IPS DF 4.7 (cell line): ENCODE measurements at regions not wholly inside any gene's neighbourhood (a gene's known extent, or its start where the extent isn't known, plus 50 kb on each side); places are given as distances from the start of the nearest gene placed in this dataset.

Experiments
- DNase-seq: peaks from one replicate; pipeline ENCODE4 v3.0.0-alpha.2; 2013; ENCODE audit warnings: low spot score; ENCODE audit errors: extremely low read depth

DNA sequence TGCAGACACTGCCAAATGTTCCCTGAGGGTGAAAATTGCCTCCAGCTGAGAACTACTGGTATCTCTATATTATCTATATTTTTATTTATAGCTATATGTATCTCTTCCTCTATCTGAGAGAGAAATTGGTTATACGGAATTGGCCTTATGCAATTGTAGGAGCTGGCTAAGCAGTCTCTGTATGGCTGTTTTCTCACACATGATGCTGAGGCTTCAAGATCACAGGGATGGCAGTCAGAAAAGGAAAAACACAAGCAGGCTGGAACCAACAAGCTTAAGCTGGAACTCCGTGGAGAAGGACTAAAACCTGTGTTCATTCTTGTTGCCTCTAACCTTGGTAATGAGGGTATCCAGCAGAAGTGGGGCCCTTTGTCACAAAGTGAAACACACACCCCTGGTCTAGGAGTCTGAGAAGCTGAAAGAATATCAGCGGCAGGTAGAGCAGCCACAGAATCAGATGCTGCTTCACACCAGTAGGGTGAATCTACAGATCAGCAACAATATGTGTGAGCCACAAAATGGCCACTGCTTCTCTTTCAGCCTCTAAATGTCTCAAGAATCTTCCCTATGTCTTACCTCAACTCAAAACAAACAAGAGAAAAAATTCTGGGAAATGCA lies 166.5 kb upstream of the PPP1R2C start:
- DNase-seq, result no peak

DNA sequence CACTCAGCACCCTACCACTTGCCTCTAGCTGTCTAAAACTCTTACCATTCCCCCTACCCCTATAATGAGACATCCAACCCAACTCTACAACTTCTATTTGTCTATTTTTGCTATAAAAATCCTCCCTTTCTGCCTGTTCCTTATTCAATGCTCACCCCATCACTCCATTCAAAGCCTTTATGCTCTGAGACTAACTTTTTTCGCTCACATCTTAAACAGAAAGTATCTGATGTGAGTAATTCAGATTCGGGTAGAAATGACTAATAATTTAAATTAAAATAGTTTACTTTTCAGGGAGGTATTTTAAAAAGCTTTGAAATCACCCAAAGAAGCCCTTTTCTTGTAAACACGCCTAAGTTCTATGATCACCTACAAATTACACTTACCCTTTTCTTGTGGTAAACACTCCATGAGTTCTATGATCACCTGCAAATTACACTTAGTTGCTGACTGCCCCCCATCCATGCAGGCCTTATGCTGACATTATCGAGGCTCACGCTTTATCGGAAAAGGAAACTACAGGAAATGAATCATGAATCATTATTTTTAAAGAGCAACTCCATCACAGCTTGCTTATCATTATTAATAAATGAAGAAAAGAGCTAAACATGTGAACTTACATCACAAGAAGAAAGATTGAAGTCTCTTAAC lies 168.7 kb upstream of the PPP1R2C start:
- DNase-seq, result no peak

DNA sequence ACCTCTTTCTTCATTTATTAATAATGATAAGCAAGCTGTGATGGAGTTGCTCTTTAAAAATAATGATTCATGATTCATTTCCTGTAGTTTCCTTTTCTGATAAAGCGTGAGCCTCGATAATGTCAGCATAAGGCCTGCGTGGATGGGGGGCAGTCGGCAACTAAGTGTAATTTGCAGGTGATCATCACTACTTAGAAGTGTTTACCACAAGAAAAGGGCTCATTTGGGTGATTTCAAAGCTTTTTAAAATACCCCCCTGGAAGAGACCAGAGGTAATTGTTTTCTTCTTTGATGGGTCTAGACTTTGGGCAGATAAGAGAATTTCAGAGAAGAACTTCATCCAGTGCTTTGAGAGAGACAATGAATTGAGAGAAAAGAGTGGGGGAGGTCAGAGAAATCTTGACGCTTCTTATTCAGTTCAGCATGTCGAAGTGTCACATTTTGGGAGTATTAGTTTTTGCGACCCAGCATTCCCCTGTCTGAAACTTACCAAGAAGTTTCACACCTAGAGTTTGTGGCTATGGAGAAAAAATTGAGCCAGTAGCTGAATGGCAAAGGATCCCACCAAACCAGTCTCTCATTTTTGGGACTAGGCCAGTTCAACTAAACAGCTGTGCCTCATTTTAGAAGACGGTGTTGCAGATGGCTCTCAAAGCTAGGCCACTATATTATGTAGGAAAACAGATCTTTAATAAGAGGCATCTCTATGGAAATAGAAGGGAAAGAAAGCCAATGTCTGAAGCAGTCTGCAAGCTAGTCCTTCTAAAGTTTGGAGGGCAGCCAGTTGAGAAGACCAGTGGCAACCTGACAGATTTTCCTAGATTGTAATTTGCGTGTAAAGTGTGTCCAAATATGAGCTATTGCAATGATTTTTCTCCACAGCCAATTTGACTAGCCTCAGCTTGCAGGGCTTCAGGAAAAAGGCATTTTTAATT lies 171.0 kb upstream of the PPP1R2C start:
- DNase-seq, result no peak

DNA sequence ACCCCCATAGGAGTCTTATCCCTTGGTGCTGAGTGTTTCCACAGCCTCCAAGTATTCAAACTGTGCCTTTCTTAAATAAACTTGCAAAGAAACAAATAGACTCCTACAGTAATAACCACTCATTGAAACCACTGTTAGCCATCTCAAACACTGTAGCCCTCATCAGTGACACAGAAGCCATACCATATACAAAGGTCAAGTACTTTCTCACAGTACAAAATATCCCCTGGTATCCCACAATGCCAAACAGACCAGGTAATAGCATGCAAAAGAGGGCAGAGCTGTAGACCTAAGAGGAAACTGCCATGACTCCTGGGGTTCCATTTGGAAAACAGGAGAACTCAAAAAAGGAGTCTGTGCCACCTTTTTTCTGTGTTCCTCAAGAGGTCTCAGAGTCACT lies 173.8 kb upstream of the PPP1R2C start:
- no peak for DNase-seq

DNA sequence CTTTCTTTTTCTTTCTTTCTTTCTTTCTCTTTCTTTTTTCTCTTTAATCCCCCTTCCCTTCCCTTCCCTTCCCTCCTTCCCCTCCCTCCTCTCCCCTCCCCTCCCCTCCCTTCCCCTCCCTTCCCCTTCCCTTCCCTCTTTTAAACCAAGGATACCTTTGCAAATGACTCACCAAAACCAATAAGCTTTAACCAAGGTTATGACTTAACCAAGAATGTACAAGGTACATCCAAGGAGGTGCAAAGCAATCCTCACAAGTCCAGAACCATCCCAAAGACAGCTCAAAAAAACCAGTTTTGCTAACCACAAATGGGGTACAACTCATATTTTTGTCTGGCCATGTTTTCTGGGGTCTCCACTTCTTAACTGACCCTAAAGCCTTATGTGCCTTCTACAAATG lies 174.7 kb upstream of the PPP1R2C start:
- DNase-seq, result no peak

DNA sequence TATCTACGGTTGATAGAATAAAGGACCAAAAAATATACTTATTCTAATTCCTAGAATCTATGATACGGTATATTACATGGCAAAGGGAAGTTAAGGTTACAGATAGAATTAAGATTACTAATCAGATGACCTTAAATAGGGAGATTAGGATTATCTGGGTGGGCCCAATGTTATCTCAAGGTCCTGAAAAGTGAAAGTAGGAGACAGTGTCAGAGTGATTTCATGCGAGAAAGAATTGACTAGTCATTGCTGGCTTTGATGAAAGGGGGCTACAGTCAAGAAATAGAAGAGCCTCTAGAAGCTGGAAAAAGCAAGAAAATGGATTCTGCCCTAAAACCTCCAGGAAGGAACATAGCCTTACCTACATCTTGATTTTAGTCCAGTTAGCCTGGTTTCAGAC lies 176.9 kb upstream of the PPP1R2C start:
- DNase-seq, result no peak

DNA sequence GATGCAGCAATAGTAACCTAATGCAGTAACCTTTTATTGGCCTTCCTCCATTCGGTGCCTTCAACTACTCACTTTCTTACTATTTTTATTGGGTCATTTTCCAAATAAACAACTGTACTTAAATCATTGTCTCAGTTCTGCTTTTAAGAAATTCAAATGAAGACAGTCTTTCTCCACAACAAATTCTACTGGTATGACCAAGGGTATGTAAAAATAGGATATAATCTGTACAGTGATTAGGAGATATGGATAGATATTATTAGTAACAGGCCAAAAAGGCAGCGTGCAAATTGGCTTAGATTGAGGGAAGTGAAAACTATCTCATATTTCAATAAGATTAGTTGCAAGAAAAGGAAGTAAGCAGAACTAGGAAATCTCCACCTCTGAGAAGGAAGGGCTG lies 177.4 kb upstream of the PPP1R2C start:
- no peak for DNase-seq

DNA sequence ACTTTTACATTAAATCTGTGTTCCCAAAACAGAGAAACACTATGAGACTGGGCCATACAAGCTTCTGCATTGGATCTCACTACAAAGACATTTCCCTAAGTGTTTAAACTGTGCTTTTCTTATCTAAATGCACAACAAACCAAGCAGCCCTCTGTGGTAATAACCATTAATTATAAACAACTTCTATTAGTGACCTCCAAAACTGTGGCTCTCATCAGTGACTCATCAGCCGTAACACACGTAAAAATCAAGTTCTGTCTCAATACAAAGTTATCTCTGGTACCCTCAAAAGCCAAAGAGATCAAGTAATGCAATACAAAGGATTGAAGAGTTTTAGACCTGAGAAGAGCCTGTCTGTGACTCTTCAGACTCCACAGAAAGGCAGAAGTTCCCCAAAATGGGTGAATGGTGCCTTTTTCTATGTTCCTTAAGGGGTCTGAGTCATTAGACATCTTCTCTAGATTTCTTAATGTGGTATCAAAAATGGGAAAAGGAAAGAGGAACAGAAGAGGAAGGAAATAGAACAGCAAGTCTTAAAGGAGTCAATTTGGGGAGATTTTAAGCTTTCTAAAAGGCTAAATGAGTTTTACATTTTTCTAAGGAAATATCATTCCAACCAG lies 189.8 kb upstream of the PPP1R2C start:
- no peak for DNase-seq

DNA sequence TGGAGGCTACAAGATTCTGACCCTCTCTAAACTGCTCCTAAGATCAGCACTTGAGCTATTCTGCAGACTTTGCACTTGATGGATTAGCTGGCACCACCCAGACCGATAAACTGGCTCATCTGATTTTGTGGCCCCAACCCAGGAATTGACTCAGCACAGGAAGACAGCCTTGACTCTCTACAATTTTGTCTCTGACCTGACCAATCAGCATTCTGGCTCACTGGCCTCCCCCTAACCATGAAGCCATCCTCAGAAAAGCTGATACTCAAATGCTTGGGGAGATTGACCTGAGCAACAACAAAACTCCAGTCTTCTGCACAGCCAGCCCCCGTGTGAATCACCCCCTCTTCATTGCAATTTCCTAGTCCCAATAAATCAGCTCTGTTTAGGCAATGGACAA lies 195.4 kb upstream of the PPP1R2C start:
- no peak for DNase-seq

DNA sequence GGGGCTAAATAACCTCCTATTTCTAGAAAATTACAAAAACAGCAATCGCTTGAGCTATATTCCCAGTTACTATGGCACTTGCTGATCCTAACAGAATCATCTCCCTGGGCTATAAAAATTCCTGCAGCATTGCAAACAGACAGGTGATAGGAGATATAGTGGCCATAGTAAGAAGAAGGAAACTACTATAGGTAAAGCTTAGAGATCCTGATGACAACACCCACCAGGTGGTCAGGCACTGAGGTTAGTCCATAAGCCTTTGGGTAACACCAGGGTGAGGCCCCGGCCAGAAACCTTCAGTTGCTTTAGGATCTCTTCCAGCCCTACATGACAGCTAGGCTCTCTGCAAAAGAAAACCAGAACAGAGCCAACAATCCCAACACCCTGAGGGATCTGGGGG lies 197.9 kb upstream of the PPP1R2C start:
- DNase-seq, result no peak

DNA sequence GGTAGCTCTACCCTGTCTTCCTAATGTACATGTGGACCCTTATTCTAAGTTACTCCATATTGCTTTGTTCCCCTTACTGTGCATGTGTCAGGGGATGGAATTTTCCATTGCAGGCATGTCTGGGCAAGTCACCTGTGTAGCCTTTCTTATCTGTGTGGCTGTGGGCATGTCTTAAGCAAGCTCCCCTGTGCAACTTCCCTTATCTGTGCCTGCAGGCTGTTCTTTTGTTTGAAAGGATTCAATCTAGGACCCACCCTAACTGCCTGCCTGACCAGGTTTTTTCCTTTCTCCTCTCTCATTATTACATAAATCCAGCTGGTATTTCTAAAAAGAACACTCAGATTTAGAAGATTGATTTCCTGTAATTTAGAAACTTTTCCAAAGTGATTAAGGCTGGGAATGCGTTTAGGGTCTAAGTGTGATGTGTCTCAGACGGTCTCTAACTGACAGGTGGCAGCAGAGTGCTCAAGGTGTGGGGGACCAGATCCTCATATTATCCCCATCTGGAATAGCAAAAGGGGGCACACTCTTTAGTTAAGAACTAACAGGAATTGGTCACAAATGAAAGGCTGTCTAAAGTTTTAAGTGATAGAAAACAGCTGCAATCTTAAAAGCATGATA lies 198.9 kb upstream of the PPP1R2C start:
- DNase-seq, result no peak

DNA sequence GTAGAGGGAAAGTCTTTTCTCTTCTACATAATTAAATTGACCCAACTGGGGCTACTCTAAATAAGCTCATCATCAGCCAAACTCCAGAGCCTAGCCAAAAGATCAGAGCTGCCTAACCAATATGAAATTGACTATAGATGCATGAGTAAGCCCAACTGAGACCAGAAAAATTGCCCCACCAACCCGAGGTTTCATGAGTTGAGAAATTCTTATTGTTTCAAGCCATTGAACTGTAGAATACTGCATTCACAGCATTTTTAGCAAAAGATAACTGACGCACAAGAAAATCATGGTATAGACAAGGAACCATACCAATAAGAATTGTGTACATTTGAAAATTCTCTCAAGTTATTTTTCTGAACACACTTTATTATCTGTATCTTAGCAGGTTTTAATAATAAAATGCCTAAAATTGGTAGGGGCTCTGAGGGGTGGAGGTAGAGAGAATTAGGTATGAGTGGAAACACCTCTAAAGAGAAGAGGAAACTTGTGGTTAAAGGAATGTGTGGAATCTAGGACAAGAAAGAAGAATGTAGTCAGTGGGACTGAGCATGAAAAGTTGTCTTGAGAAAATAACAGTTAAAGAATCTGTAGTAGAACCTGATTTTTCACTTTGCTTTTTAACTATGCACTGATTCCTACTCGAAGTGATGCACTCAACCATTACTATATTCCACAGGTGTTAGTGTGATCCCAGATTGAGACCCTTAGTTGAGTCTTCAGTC lies 200.9 kb upstream of the PPP1R2C start:
- no peak for DNase-seq

DNA sequence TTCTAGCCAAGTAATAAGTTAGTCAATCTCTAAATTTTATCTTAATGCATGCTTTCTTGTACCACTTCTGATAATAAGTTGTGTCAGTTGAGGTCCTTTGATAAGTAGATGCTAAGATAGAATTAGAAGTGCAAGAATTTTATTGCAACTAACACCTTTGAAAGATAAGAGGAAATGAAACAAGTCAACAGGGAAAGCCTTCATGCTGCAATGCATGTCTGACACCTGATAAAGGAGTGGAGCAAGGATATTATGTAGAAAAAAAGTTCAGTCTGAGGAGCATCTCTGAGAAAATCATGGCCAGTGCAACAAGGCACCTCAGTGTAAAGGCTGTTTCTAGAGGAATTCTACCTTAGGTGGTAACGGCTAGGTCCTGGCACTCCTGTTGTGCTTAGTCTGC lies 210.7 kb upstream of the PPP1R2C start:
- no peak for DNase-seq

DNA sequence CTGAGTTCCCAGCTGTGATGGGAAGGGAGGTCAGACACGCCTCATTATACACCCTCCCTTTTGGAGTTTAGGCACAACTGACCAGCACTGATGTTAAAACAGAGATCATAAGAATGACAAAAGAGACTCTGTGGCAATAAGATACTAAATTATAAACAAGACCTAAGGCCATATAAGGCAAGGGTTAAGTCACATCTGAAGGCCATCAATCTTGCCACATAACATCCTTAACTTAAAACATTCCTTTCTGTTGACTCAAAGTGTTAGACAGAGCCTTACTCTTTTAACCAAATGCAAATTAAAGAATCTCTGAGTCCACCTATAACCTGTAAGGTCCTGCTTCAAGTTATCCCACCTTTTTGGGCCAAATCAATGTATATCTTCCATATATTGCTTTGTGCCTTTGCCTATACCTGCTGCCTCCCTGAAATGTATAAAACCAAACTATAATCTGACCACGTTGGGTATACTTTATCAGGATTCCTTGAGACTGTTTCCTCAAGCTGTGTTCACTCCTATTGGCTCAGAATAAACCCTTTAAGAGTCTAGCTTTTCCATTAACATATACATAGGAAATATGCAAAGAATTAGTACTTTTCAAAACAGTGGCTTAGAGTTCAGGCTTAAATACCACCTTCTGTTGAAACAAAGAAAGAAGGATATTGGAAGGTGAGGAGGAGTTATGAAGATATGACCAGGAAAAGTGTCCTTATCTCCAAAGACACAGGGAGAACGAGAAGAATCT lies 214.4 kb upstream of the PPP1R2C start:
- DNase-seq, result no peak

DNA sequence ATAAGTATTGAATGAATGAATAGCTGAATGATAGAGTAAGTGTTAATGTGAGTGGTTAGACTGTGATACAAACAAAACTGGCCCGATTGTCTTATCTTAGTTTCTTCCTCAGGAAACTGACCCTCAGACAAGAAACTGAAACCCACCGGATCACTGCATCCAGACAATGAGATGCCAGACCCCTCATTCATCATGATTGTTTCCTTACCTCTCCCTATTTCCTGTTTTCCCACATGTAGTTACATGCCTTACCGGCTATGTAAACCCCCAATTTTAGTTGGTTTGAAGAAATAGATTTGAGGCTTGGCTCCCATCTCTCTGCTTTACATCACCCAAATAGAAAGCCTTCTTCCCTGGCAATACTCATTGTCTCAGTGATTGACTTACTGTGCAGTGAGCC lies 218.9 kb upstream of the PPP1R2C start:
- no peak for DNase-seq

DNA sequence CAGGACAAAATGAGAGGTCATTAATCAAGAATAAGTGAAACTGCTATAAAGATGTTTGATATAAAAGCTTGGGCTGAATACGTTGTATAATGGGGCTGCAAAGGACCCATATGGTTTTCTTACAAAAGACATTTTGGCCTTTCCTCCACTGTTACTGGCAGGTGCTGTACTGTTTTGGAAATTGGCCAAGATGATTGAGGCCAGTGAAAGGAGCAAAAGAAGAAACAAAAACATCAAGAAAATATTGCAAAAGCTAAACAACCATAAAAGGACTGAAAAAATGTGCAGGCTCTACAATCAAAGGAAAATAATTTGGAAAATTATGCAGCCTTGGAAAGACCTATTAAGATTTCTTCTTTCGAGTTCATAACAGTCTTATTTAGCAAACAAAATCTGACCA lies 222.2 kb upstream of the PPP1R2C start:
- DNase-seq, result no peak

DNA sequence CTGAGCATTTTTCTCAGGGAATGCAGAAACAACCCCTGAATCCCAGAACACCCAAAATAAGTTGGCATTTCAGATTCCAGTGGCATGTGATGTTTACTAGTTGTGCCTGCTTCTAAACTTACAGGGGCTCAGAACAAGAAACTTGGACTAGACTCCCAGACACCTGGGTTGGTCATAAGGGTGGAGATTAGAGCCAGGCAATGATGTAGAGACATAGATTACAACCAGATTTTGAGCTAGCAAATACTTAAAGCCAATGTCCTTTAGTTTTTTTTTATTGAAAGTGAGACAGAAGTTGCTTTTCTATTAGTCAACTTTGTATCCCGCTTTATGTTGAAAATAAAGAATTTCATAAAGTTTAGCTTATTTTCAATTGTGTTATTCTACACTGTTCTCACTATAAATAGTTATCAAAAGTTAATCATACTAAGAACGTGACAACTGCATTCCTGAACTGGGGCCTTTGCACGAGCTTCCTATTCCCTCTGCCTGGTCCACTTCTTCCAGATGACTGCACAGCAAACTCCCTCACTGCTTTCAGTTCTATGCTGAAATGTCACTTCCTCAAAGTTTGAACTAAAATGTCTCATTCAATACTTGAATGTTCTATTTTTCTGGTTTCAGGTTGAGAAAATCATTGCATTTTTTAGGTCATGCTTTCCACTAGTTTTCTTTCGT lies 224.7 kb upstream of the PPP1R2C start:
- no peak for DNase-seq

DNA sequence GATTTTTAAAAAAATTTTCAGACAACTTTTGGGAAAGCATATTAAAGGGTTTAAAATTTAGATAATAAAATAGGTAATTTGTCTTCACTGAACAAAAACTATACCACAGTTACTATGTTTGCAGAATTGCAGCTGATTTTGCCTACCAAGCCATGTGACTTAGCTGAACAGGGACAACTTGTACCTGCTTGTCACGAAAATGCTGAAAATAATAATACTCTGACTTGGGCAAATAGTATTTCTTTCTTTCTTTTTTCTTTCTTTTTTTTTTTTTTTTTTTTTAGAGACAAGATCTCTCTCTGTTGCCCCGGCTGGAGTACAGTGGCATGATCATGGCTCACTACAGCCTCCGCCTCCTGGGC lies 225.2 kb upstream of the PPP1R2C start:
- DNase-seq, result no peak

DNA sequence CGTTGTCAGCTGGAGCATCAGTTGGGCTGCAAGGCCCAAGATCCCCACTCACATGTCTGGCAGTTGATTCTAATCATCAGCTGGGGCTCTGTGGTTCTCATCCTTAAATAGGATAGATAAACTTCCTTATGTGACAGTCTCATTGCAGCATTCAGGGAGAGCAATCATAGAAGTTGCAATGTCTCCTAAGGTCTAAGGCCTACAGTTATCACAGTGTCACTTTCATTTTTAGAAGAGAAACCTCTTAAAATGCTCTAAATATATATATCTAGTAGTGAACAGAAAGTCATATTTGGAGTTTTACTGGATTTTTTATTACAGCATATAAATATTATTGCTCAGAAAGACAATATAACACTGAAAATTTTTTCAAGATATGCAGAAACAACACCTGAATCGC lies 226.0 kb upstream of the PPP1R2C start:
- no peak for DNase-seq

DNA sequence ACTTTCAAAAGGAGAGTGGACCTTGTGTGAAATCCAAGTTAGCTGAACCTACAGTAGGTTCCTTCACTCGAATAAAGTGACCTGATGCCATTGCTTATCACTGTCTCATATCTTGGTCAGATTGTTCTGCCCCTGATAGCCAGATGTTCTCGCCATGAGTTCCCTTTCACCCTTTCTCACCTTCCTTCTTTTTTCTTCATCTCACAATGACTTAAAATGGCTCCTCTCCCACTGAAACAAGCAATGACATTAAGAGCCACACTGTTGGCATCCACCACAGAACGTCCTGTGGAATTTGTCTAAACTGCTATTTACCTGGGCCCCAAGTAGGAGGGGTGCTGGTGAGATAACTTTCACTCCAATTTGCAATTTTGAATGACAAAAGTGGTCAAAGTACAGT lies 227.6 kb upstream of the PPP1R2C start:
- DNase-seq, result no peak
